HEK293 (cell line): ENCODE measurements at regions not wholly inside any gene's neighbourhood (a gene's known extent, or its start where the extent isn't known, plus 50 kb on each side); places are given as distances from the start of the nearest gene placed in this dataset.

ENCODE experiments used
- CTCF ChIP-seq: fragments of 450-650 bp; formaldehyde crosslinking; IDR thresholded peaks from 2 replicates; pipeline ENCODE4 v1.5.1; 2016; ENCODE audit warnings: missing biosample characterization, missing genetic modification characterization
- ELK4 ChIP-seq: IDR thresholded peaks from 2 replicates; pipeline ENCODE4 v1.6.1; 2011; ENCODE audit warnings: mild to moderate bottlenecking, low read depth, low read length, borderline replicate concordance
- FEZF1 ChIP-seq: fragments of 450-650 bp; formaldehyde crosslinking; IDR thresholded peaks from 2 replicates; pipeline ENCODE4 v1.5.1; 2016; ENCODE audit warnings: missing biosample characterization, missing genetic modification characterization
- SETDB1 ChIP-seq: IDR thresholded peaks from one replicate; pipeline ENCODE4 v1.6.1; 2017; ENCODE audit warnings: mild to moderate bottlenecking, low read length, moderate library complexity, mixed read lengths; ENCODE audit not compliant: insufficient read length
- ZBTB7A ChIP-seq: fragments of 450-650 bp; formaldehyde crosslinking; IDR thresholded peaks from 2 replicates; pipeline ENCODE4 v1.5.1; 2016; ENCODE audit warnings: low read depth, missing biosample characterization, missing genetic modification characterization
- ZNF174 ChIP-seq: fragments of 450-650 bp; formaldehyde crosslinking; IDR thresholded peaks from 2 replicates; pipeline ENCODE4 v1.5.0; 2017; ENCODE audit warnings: missing biosample characterization, mild to moderate bottlenecking, missing genetic modification characterization
- ZNF223 ChIP-seq: fragments of 450-650 bp; formaldehyde crosslinking; IDR thresholded peaks from 2 replicates; pipeline ENCODE4 v1.5.1; 2016; ENCODE audit warnings: missing biosample characterization, missing genetic modification characterization
- ZNF341 ChIP-seq: fragments of 450-650 bp; formaldehyde crosslinking; IDR thresholded peaks from 2 replicates; pipeline ENCODE4; 2016; ENCODE audit warnings: low read depth, missing biosample characterization, missing genetic modification characterization
- ZNF48 ChIP-seq: fragments of 450-650 bp; formaldehyde crosslinking; IDR thresholded peaks from 2 replicates; pipeline ENCODE4 v1.5.1; 2016; ENCODE audit warnings: missing biosample characterization, missing genetic modification characterization

- TF ChIP-seq ZNF223 (tag by site-specific recombination): no peak
- TF ChIP-seq ZNF341 (tag by site-specific recombination): no peak
- no peak for TF ChIP-seq CTCF (tag by site-specific recombination)
- TF ChIP-seq ZNF48 (tag by site-specific recombination): no peak
- TF ChIP-seq ELK4: no peak
- TF ChIP-seq SETDB1: no peak
- no peak for TF ChIP-seq ZBTB7A
- TF ChIP-seq ZNF174: no peak
- TF ChIP-seq FEZF1: no peak
Measured at GRCh38 chr9:84189904-84190303, 150.7 kb downstream of the SLC28A3 start.
